HFFc6 (cell line): ENCODE measurements at regions not wholly inside any gene's neighbourhood (a gene's known extent, or its start where the extent isn't known, plus 50 kb on each side); places are given as distances from the start of the nearest gene placed in this dataset.

ENCODE experiments used
- DNase-seq: peaks from one replicate; pipeline ENCODE4 v3.0.0-alpha.2; 2018
- H3K27ac Mint-ChIP-seq: 2 replicates; pipeline ENCODE4 v1.8.0; 2020; ENCODE audit warnings: mild to moderate bottlenecking, mixed read lengths
- H3K27me3 Mint-ChIP-seq: 2 replicates; pipeline ENCODE4 v1.8.0; 2021; ENCODE audit warnings: mild to moderate bottlenecking, moderate library complexity, mixed read lengths; ENCODE audit not compliant: insufficient read depth
- H3K36me3 Mint-ChIP-seq: 2 replicates; pipeline ENCODE4 v1.8.0; 2021; ENCODE audit warnings: low read depth, mixed read lengths
- H3K4me1 Mint-ChIP-seq: 2 replicates; pipeline ENCODE4 v1.8.0; 2020; ENCODE audit warnings: low read depth, mixed read lengths
- H3K4me3 Mint-ChIP-seq: 2 replicates; pipeline ENCODE4 v1.8.0; 2020; ENCODE audit warnings: mild to moderate bottlenecking, moderate library complexity, mixed read lengths
- H3K9me3 Mint-ChIP-seq: 2 replicates; pipeline ENCODE4 v1.8.0; 2020; ENCODE audit warnings: mild to moderate bottlenecking, mixed read lengths
- CTCF ChIP-seq: fragments of 200-600 bp; sonication (generic); IDR thresholded peaks from 2 replicates; pipeline ENCODE4 v1.5.0; 2021; ENCODE audit warnings: antibody characterized with exemption, mild to moderate bottlenecking

DNA sequence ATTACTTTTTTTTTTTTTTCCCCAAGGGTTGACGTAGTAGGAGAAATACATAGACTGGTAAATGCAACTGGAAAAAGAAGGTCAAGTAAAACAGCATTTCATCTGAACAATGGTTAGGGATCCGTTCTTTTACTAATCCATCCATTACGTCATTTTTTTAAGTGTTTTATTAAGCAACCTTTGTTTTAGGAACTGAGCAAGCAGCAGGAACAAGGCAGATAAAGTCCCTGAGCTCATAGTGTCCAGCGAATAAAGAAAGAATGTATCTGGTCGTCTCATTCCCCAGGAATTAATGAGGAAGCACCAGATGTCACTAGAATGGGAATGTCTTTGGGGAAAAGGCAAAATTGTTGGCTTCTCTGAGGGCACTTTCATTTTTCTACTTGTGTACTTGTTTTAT is 842.4 kb downstream of the TDRD15 start:
- Mint-ChIP-seq H3K27ac (no peak overlapping the region), H3K36me3 (peaks cover 9% of the 10 kb centered on the region; the same call in 1 of the 2 replicates), H3K9me3 (peaks cover 37% of the 10 kb centered on the region), H3K27me3 (no peaks in the 10 kb centered on the region), H3K4me3 (no peak overlapping the region), H3K4me1 (no peaks in the 10 kb centered on the region)
- no peak for DNase-seq
- TF ChIP-seq CTCF, result no peak

GRCh38 chr2:21970971-21971370 is 847.2 kb downstream of the TDRD15 start:
- DNase-seq, result no peak
- no peak overlapping the region for H3K27ac Mint-ChIP-seq
- no peaks in the 10 kb centered on the region for H3K27me3 Mint-ChIP-seq
- H3K4me3 Mint-ChIP-seq, result no peak overlapping the region
- no peak for TF ChIP-seq CTCF
- peaks cover 9% of the 10 kb centered on the region; the same call in 1 of the 2 replicates for H3K36me3 Mint-ChIP-seq
- H3K9me3 Mint-ChIP-seq, result peaks cover 35% of the 10 kb centered on the region
- no peaks in the 10 kb centered on the region for H3K4me1 Mint-ChIP-seq

DNA sequence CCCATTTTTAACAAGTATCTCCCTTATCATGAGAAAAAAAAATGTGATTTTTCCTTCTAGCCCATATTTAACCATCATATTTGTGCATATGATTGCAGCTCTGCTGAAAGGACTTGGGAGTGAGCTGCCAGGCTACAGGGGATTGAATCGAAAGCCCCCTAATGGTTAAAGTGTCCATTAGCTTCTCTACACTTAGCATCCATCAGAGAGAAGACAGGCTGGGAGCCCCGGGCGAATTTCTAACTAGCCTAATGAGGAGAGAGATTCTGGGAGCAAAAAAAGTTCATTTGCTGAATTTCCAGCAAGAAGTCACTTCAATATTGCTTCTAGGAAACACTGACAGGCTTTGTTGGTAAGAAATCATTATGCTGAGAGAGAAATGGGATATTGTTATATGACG is 848.8 kb downstream of the TDRD15 start:
- peaks cover 41% of the 10 kb centered on the region for H3K9me3 Mint-ChIP-seq
- no peak for DNase-seq
- no peaks in the 10 kb centered on the region for H3K4me1 Mint-ChIP-seq
- no peak overlapping the region for H3K27ac Mint-ChIP-seq
- TF ChIP-seq CTCF, result no peak
- no peak overlapping the region for H3K4me3 Mint-ChIP-seq
- H3K27me3 Mint-ChIP-seq, result no peaks in the 10 kb centered on the region
- H3K36me3 Mint-ChIP-seq, result peaks cover 9% of the 10 kb centered on the region; the same call in 1 of the 2 replicates

DNA sequence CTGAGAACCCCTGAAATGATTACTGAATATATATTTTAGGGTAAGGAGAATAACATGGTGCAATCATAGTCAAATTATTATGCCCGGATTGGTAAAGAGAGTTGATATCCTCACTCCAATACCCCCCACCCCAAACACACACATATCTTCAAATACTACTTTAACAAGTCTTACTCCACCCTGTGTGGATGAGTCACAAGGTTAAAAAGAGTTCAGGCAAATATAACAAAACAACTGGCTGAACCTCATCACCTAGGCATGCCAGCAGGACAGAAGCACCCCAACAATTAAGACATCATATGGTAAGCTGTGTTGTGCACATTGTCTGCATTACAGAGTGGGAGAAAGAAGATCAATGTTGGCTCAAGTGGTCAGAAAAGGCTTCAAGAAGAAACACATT is 857.4 kb downstream of the TDRD15 start:
- DNase-seq, result no peak
- TF ChIP-seq CTCF, result no peak
- Mint-ChIP-seq H3K27ac (no peak overlapping the region), H3K36me3 (no peaks in the 10 kb centered on the region; the same call in 1 of the 2 replicates), H3K4me1 (no peaks in the 10 kb centered on the region), H3K27me3 (no peaks in the 10 kb centered on the region), H3K9me3 (peaks cover 46% of the 10 kb centered on the region), H3K4me3 (no peak overlapping the region)

DNA sequence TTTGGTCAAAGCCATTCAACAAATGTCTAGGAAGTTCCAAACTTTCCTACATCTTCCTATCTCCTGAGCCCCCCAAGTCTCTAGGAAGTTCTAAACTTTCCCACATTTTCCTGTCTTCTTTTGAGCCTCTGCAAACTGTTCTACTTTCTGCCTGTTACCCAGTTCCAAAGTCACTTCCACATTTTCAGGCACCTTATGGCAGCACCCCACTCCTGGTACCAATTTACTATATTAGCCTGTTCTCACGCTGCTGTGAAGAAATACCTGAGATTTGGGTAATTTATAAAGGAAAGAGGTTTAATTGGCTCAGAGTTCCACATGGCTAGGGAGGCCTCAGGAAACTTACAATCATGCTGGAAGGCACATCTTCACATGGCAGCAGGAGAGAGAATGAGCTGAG is 869.2 kb downstream of the TDRD15 start:
- Mint-ChIP-seq H3K4me1 (no peaks in the 10 kb centered on the region), H3K27ac (no peak overlapping the region), H3K4me3 (no peak overlapping the region), H3K9me3 (peaks cover 53% of the 10 kb centered on the region), H3K27me3 (no peaks in the 10 kb centered on the region), H3K36me3 (peaks cover 4% of the 10 kb centered on the region; the same call in 1 of the 2 replicates)
- TF ChIP-seq CTCF, result no peak
- no peak for DNase-seq

GRCh38 chr2:21996339-21996738 is 872.6 kb downstream of the TDRD15 start:
- H3K27me3 Mint-ChIP-seq, result no peaks in the 10 kb centered on the region
- no peak overlapping the region for H3K27ac Mint-ChIP-seq
- TF ChIP-seq CTCF, result no peak
- no peaks in the 10 kb centered on the region for H3K4me1 Mint-ChIP-seq
- no peak overlapping the region for H3K4me3 Mint-ChIP-seq
- H3K9me3 Mint-ChIP-seq, result peaks cover 70% of the 10 kb centered on the region
- H3K36me3 Mint-ChIP-seq, result peaks cover 11% of the 10 kb centered on the region; the same call in 1 of the 2 replicates
- DNase-seq, result no peak
